ENCODE measurements at regions not wholly inside any gene's neighbourhood (a gene's known extent, or its start where the extent isn't known, plus 50 kb on each side); places are given as distances from the start of the nearest gene placed in this dataset.

- Histone ChIP-seq H3K27me3 (no peaks in the 10 kb centered on the region), H3K9me3 (no peaks in the 10 kb centered on the region), H3K4me3 (no peak overlapping the region), H3K27ac (no peak overlapping the region), H3K36me3 (no peaks in the 10 kb centered on the region), H3K4me1 (no peaks in the 10 kb centered on the region)
- TF ChIP-seq CTCF (IDR thresholded peaks at IDR 0.05) (no peak), POLR2A (IDR thresholded peaks at IDR 0.05) (no peak)
- DNase-seq = no peak
Measured at GRCh38 chr10:10302689-10303088, 715.0 kb upstream of the CELF2 start.

GRCh38 chr10:10307036-10307435, 710.6 kb upstream of the CELF2 start:
- no peak overlapping the region for H3K27ac ChIP-seq
- DNase-seq = no peak

GRCh38 chr10:10307551-10307950, 710.1 kb upstream of the CELF2 start:
- no peaks in the 10 kb centered on the region for H3K9me3 ChIP-seq
- H3K36me3 ChIP-seq = no peaks in the 10 kb centered on the region
- no peak for DNase-seq
- TF ChIP-seq POLR2A (IDR thresholded peaks at IDR 0.05) = no peak
- TF ChIP-seq CTCF (IDR thresholded peaks at IDR 0.05) = no peak
- H3K27me3 ChIP-seq = no peaks in the 10 kb centered on the region
- no peaks in the 10 kb centered on the region for H3K4me1 ChIP-seq
- H3K27ac ChIP-seq = no peak overlapping the region
- H3K4me3 ChIP-seq = no peak overlapping the region

More at GRCh38 chr10:10307036-10307435, 710.6 kb upstream of the CELF2 start:
- Histone ChIP-seq H3K36me3 (no peaks in the 10 kb centered on the region), H3K4me1 (no peaks in the 10 kb centered on the region), H3K4me3 (no peak overlapping the region), H3K9me3 (no peaks in the 10 kb centered on the region), H3K27me3 (no peaks in the 10 kb centered on the region)
- TF ChIP-seq CTCF (IDR thresholded peaks at IDR 0.05) = no peak
- no peak for TF ChIP-seq POLR2A (IDR thresholded peaks at IDR 0.05)

- Histone ChIP-seq H3K27me3 (no peaks in the 10 kb centered on the region), H3K9me3 (no peaks in the 10 kb centered on the region), H3K36me3 (no peaks in the 10 kb centered on the region), H3K4me1 (no peaks in the 10 kb centered on the region), H3K4me3 (no peak overlapping the region), H3K27ac (no peak overlapping the region)
- TF ChIP-seq POLR2A (IDR thresholded peaks at IDR 0.05) (no peak), CTCF (IDR thresholded peaks at IDR 0.05) (no peak)
- DNase-seq = no peak
Measured at GRCh38 chr10:10310498-10310897, 707.2 kb upstream of the CELF2 start.

GRCh38 chr10:10311966-10312365, 705.7 kb upstream of the CELF2 start:
- no peak for DNase-seq
- Histone ChIP-seq H3K9me3 (no peaks in the 10 kb centered on the region), H3K4me3 (no peak overlapping the region), H3K27ac (no peak overlapping the region), H3K36me3 (no peaks in the 10 kb centered on the region), H3K4me1 (no peaks in the 10 kb centered on the region), H3K27me3 (no peaks in the 10 kb centered on the region)
- no peak for TF ChIP-seq POLR2A (IDR thresholded peaks at IDR 0.05)
- no peak for TF ChIP-seq CTCF (IDR thresholded peaks at IDR 0.05)

- no peaks in the 10 kb centered on the region for H3K4me1 ChIP-seq
- no peak for DNase-seq
- H3K27me3 ChIP-seq = no peaks in the 10 kb centered on the region
- TF ChIP-seq POLR2A (IDR thresholded peaks at IDR 0.05) (no peak), CTCF (IDR thresholded peaks at IDR 0.05) (no peak)
- no peaks in the 10 kb centered on the region for H3K36me3 ChIP-seq
- no peak overlapping the region for H3K27ac ChIP-seq
- H3K4me3 ChIP-seq = no peak overlapping the region
- no peaks in the 10 kb centered on the region for H3K9me3 ChIP-seq
Measured at GRCh38 chr10:10313149-10313835, 704.4 kb upstream of the CELF2 start.
